IMR-90 (cell line): ENCODE measurements at regions not wholly inside any gene's neighbourhood (a gene's known extent, or its start where the extent isn't known, plus 50 kb on each side); places are given as distances from the start of the nearest gene placed in this dataset.

Source experiments
- ATAC-seq: fragments of 200-7000 bp; cut with Tn5 transposase; 2 replicates; pipeline ENCODE4 v1.9.1; 2020; ENCODE audit warnings: low read depth, mild to moderate bottlenecking, moderate library complexity
- BruUV-seq: library from RNA; stranded (reverse); fragments of 400-500 nt; replicated peaks from 2 replicates; lab custom pipeline; 2021; lab: Mats Ljungman, UMichigan
- CTCF ChIA-PET: fragments of 300-600 bp; formaldehyde crosslinking; extraction: SDS; loops from one replicate; lab custom pipeline; 2021; ENCODE audit warnings: antibody characterized with exemption; lab: Yijun Ruan, JAX
- POLR2A ChIA-PET: fragments of 300-600 bp; sonication (Branson Sonifier 250); formaldehyde crosslinking; loops from one replicate; lab custom pipeline; 2022; ENCODE audit warnings: antibody characterized with exemption; ENCODE audit not compliant: unreplicated experiment; lab: Charles Lee
- DNase-seq: peaks from one replicate; pipeline ENCODE4 v3.0.0; 2013
- H2AFZ ChIP-seq: replicated peaks from 2 replicates; pipeline ENCODE3; 2013; ENCODE audit warnings: low read length, mild to moderate bottlenecking; ENCODE audit not compliant: poor library complexity
- H2AK5ac ChIP-seq: 2 replicates; pipeline ENCODE4 v1.6.1; 2013; ENCODE audit warnings: low read depth, low read length, inconsistent platforms
- H2AK9ac ChIP-seq: replicated peaks from 2 replicates; pipeline ENCODE3; 2013; ENCODE audit warnings: mild to moderate bottlenecking, low read depth, low read length, moderate library complexity; ENCODE audit not compliant: poor library complexity
- H2BK120ac ChIP-seq: 2 replicates; pipeline ENCODE4 v1.6.1; 2013; ENCODE audit warnings: low read depth, low read length, inconsistent platforms
- H2BK15ac ChIP-seq: 3 replicates; pipeline ENCODE4 v1.6.1; 2013; ENCODE audit warnings: low read depth, low read length, inconsistent platforms
- H2BK20ac ChIP-seq: 2 replicates; pipeline ENCODE4 v1.6.1; 2013; ENCODE audit warnings: low read depth, mild to moderate bottlenecking, inconsistent platforms, low read length, moderate library complexity
- H2BK5ac ChIP-seq: 2 replicates; pipeline ENCODE4 v1.6.1; 2013; ENCODE audit warnings: mild to moderate bottlenecking, low read depth, low read length, inconsistent platforms; ENCODE audit not compliant: poor library complexity, severe bottlenecking
- H3K14ac ChIP-seq: replicated peaks from 2 replicates; pipeline ENCODE4 v1.6.1; 2013; ENCODE audit warnings: low read depth, low read length, inconsistent platforms
- H3K18ac ChIP-seq: 2 replicates; pipeline ENCODE4 v1.6.1; 2013; ENCODE audit warnings: low read depth, low read length, control low read depth
- H3K23ac ChIP-seq: 2 replicates; pipeline ENCODE4 v1.6.1; 2013; ENCODE audit warnings: low read depth, low read length, inconsistent platforms
- H3K27ac ChIP-seq: 2 replicates; pipeline ENCODE4 v1.5.1; 2013; ENCODE audit warnings: mild to moderate bottlenecking, control low read depth, low read length; ENCODE audit not compliant: insufficient read depth
- H3K27me3 ChIP-seq: 2 replicates; pipeline ENCODE4 v1.6.1; 2013; ENCODE audit warnings: low read length; ENCODE audit not compliant: control insufficient read depth, insufficient read depth
- H3K36me3 ChIP-seq: 2 replicates; pipeline ENCODE4 v1.6.1; 2013; ENCODE audit warnings: low read length, mixed read lengths; ENCODE audit not compliant: control insufficient read depth, insufficient read depth
- H3K4ac ChIP-seq: 2 replicates; pipeline ENCODE4 v1.6.1; 2013; ENCODE audit warnings: low read depth, low read length, inconsistent platforms
- H3K4me1 ChIP-seq: 2 replicates; pipeline ENCODE4 v1.6.1; 2013; ENCODE audit warnings: low read length, mixed read lengths; ENCODE audit not compliant: control insufficient read depth, insufficient read depth
- H3K4me2 ChIP-seq: 2 replicates; pipeline ENCODE4 v1.6.1; 2013; ENCODE audit warnings: low read depth, mild to moderate bottlenecking, control low read depth, low read length, moderate library complexity
- H3K4me3 ChIP-seq: 2 replicates; pipeline ENCODE4 v1.5.1; 2013; ENCODE audit warnings: low read depth, mild to moderate bottlenecking, control low read depth, low read length, moderate library complexity; ENCODE audit not compliant: insufficient read depth
- H3K56ac ChIP-seq: 2 replicates; pipeline ENCODE4 v1.6.1; 2013; ENCODE audit warnings: low read length, inconsistent platforms; ENCODE audit not compliant: insufficient read depth; ENCODE audit errors: extremely low read depth
- H3K79me1 ChIP-seq, 2 experiments: 2 replicates each; pipeline ENCODE4 v1.6.1; 2013; ENCODE audit warnings: low read length in 2 of 2, inconsistent platforms in 1 of 2, low read depth in 1 of 2
- H3K9ac ChIP-seq: 2 replicates; pipeline ENCODE4 v1.6.1; 2013; ENCODE audit warnings: low read depth, low read length, control low read depth
- H3K9me1 ChIP-seq: 2 replicates; pipeline ENCODE4 v1.6.1; 2013; ENCODE audit warnings: low read length, inconsistent platforms; ENCODE audit not compliant: insufficient read depth
- H3K9me3 ChIP-seq: 2 replicates; pipeline ENCODE4 v1.6.1; 2013; ENCODE audit warnings: low read length; ENCODE audit not compliant: control insufficient read depth, insufficient read depth
- H4K20me1 ChIP-seq: 2 replicates; pipeline ENCODE4 v1.6.1; 2013; ENCODE audit warnings: low read length, inconsistent platforms; ENCODE audit not compliant: insufficient read depth
- H4K5ac ChIP-seq: 2 replicates; pipeline ENCODE4 v1.6.1; 2013; ENCODE audit warnings: mild to moderate bottlenecking, low read depth, low read length, control low read depth
- H4K8ac ChIP-seq, 2 experiments: 2 replicates each; pipeline ENCODE4 v1.6.1; 2013; ENCODE audit warnings: low read depth in 2 of 2, low read length in 2 of 2, control low read depth in 1 of 2, inconsistent platforms in 1 of 2
- H4K91ac ChIP-seq: 2 replicates; pipeline ENCODE4 v1.6.1; 2013; ENCODE audit warnings: low read depth, low read length, inconsistent platforms; ENCODE audit not compliant: insufficient read depth
- CEBPB ChIP-seq: IDR thresholded peaks from 2 replicates; pipeline ENCODE4 v1.6.1; 2012; ENCODE audit warnings: low read depth, low read length, improper control_type of control experiment
- CHD1 ChIP-seq: IDR thresholded peaks from 2 replicates; pipeline ENCODE4 v1.6.1; 2012; ENCODE audit warnings: low read depth, low read length, improper control_type of control experiment
- ELK1 ChIP-seq: fragments of 150-350 bp; IDR thresholded peaks from 2 replicates; pipeline ENCODE4 v1.6.1; 2016; ENCODE audit warnings: low read depth, mild to moderate bottlenecking, low read length, moderate library complexity, borderline replicate concordance
- MAFK ChIP-seq: IDR thresholded peaks from 2 replicates; pipeline ENCODE4 v1.6.1; 2012; ENCODE audit warnings: low read depth, low read length, improper control_type of control experiment
- MXI1 ChIP-seq: IDR thresholded peaks from 2 replicates; pipeline ENCODE4 v1.6.1; 2012; ENCODE audit warnings: low read depth, mild to moderate bottlenecking, low read length, moderate library complexity, borderline replicate concordance
- RCOR1 ChIP-seq: IDR thresholded peaks from 2 replicates; pipeline ENCODE4 v1.6.1; 2012; ENCODE audit warnings: mild to moderate bottlenecking, low read length, improper control_type of control experiment; ENCODE audit not compliant: insufficient replicate concordance
- SMC3 ChIP-seq: fragments of 150-350 bp; IDR thresholded peaks from 2 replicates; pipeline ENCODE4 v1.6.1; 2016; ENCODE audit warnings: low read depth, mild to moderate bottlenecking, antibody characterized with exemption, low read length, moderate library complexity
- USF2 ChIP-seq: fragments of 150-350 bp; IDR thresholded peaks from 2 replicates; pipeline ENCODE4 v1.6.1; 2017; ENCODE audit warnings: mild to moderate bottlenecking, antibody characterized with exemption, low read length, low read depth
- WGBS, 2 experiments: methylation state at CpG; one replicate each; pipeline versions ENCODE4 v1.1.5 to v1.1.7; 2013; ENCODE audit warnings: missing lambda C conversion rate in 2 of 2; ENCODE audit not compliant: insufficient read length in 1 of 2; ENCODE audit errors: extremely low coverage in 2 of 2; 5-methylcytosine and 5-hydroxymethylcytosine counted together
- dilution Hi-C: fragments of 300-500 bp; cut with HindIII; formaldehyde crosslinking; loops from one replicate; pipeline ENCODE4 v1.14.3; 2018; ENCODE audit warnings: low sequenced_read_pairs; ENCODE audit not compliant: unreplicated experiment
- in situ Hi-C: fragments of 300-500 bp; cut with MboI; formaldehyde crosslinking; loops from 3 replicates; pipeline ENCODE4 v1.14.3; 2019; ENCODE audit warnings: low sequenced_read_pairs, inconsistent platforms, mixed read lengths
- intact Hi-C: fragments of 100-400 bp; cut with micrococcal nuclease; formaldehyde crosslinking; loops from 2 replicates; pipeline ENCODE4 v1.10.0; 2022

- Histone ChIP-seq H3K4ac (no peak overlapping the region), H2BK120ac (no peak overlapping the region), H3K14ac (no peak overlapping the region), H4K91ac (no peak overlapping the region), H2AFZ (no peak overlapping the region), H2AK9ac (no peak overlapping the region), H3K9ac (no peak overlapping the region), H3K36me3 (no peaks in the 10 kb centered on the region), H2AK5ac (no peak overlapping the region), H4K8ac (no peak overlapping the region), H3K18ac (no peak overlapping the region), H2BK20ac (no peak overlapping the region), H3K4me3 (no peak overlapping the region), H3K4me2 (no peak overlapping the region), H2BK5ac (no peak overlapping the region), H3K4me1 (no peaks in the 10 kb centered on the region), H4K20me1 (no peaks in the 10 kb centered on the region), H3K27ac (no peak overlapping the region), H3K9me1 (no peaks in the 10 kb centered on the region), H3K79me1 (no peaks in the 10 kb centered on the region), H4K5ac (no peak overlapping the region), H3K56ac (no peak overlapping the region), H2BK15ac (no peak overlapping the region), H3K27me3 (peaks cover 3% of the 10 kb centered on the region), H3K9me3 (no peaks in the 10 kb centered on the region), H3K23ac (no peak overlapping the region)
- ChIA-PET POLR2A (no interaction called here), CTCF (no interaction called here)
- no peak for DNase-seq
- no peak for TF ChIP-seq MXI1
- no peak for TF ChIP-seq CEBPB
- TF ChIP-seq MAFK = no peak
- TF ChIP-seq USF2 = no peak
- no peak for TF ChIP-seq ELK1
- no peak for TF ChIP-seq RCOR1
- TF ChIP-seq SMC3 = no peak
- TF ChIP-seq CHD1 = no peak
- 80% methylated on average over 2 of the region's 7 CpGs; no CpG with 5 or more reads in 1 of the 2 experiments for WGBS, 2 experiments
- dilution Hi-C loops = no loop called here
- intact Hi-C loops = no loop called here
- ATAC-seq = no peak
- in situ Hi-C loops = no loop called here
- no TSS peak for BruUV-seq
These were observed 135.0 kb upstream of the RCN1 start for GRCh38 chr11:31955838-31956237.
